Posterior cingulate gyrus (tissue), 11 donors: ENCODE measurements at regions not wholly inside any gene's neighbourhood (a gene's known extent, or its start where the extent isn't known, plus 50 kb on each side); places are given as distances from the start of the nearest gene placed in this dataset.
"Not testable (repeated sequence)": the region's sequence is repeated elsewhere in the genome, so short reads cannot be mapped to it uniquely, and the experiment has no call there.

Experiments
- DNase-seq, 10 donors: peaks; one replicate each; pipeline versions ENCODE4 v3.0.0 to v3.0.0-alpha.2; 2020 to 2021; ENCODE audit warnings: mixed read lengths in 3 of 10
- intact Hi-C: fragments of 100-400 bp; cut with DNase I; formaldehyde crosslinking; loops from one replicate; pipeline ENCODE4 v1.15.1; 2023

- intact Hi-C loops, result no loop called here
- DNase-seq, result no peak
Observed at GRCh38 chr17:53516636-53517035, 306.1 kb upstream of the KIF2B start.

- intact Hi-C loops, result no loop called here
- DNase-seq, result no peak
Observed at GRCh38 chr17:53499277-53499676, 323.4 kb upstream of the KIF2B start.

GRCh38 chr17:53496356-53496755 is 326.4 kb upstream of the KIF2B start:
- no peak for DNase-seq
- intact Hi-C loops, result no loop called here

GRCh38 chr17:53492532-53492931 is 330.2 kb upstream of the KIF2B start:
- intact Hi-C loops, result no loop called here
- DNase-seq, result no peak

GRCh38 chr17:53490447-53490968 is 332.2 kb upstream of the KIF2B start:
- no peak for DNase-seq
- intact Hi-C loops, result no loop called here

GRCh38 chr17:53483704-53484103 is 339.0 kb upstream of the KIF2B start:
- DNase-seq, result no peak
- intact Hi-C loops, result no loop called here

GRCh38 chr17:53475002-53475401 is 347.7 kb upstream of the KIF2B start:
- intact Hi-C loops, result no loop called here

GRCh38 chr17:53472586-53472985 is 350.1 kb upstream of the KIF2B start:
- DNase-seq, result no peak
- intact Hi-C loops, result no loop called here

More at GRCh38 chr17:53475002-53475401, 347.7 kb upstream of the KIF2B start:
- no peak for DNase-seq

- intact Hi-C loops, result no loop called here
- DNase-seq, result no peak
Observed at GRCh38 chr17:53471514-53471913, 351.2 kb upstream of the KIF2B start.

GRCh38 chr17:53470626-53471025 is 352.1 kb upstream of the KIF2B start:
- intact Hi-C loops, result no loop called here

GRCh38 chr17:53466733-53467132 is 356.0 kb upstream of the KIF2B start:
- intact Hi-C loops, result no loop called here

More at GRCh38 chr17:53470626-53471025, 352.1 kb upstream of the KIF2B start:
- DNase-seq, result no peak

GRCh38 chr17:53464396-53464795 is 358.3 kb upstream of the KIF2B start:
- intact Hi-C loops, DNase-seq: not testable (repeated sequence)

More at GRCh38 chr17:53466733-53467132, 356.0 kb upstream of the KIF2B start:
- DNase-seq, result no peak

- no peak for DNase-seq
- intact Hi-C loops, result no loop called here
Observed at GRCh38 chr17:53463363-53463762, 359.4 kb upstream of the KIF2B start.

GRCh38 chr17:53462393-53462811 is 360.3 kb upstream of the KIF2B start:
- no peak for DNase-seq

GRCh38 chr17:53455943-53456342 is 366.8 kb upstream of the KIF2B start:
- intact Hi-C loops, result not testable (repeated sequence)

More at GRCh38 chr17:53462393-53462811, 360.3 kb upstream of the KIF2B start:
- intact Hi-C loops, result no loop called here

GRCh38 chr17:53454337-53454736 is 368.4 kb upstream of the KIF2B start:
- intact Hi-C loops, result no loop called here
- DNase-seq, result no peak

More at GRCh38 chr17:53455943-53456342, 366.8 kb upstream of the KIF2B start:
- DNase-seq, result not testable (repeated sequence)

GRCh38 chr17:53449324-53449723 is 373.4 kb upstream of the KIF2B start:
- intact Hi-C loops, result no loop called here

GRCh38 chr17:53428913-53429312 is 393.8 kb upstream of the KIF2B start:
- DNase-seq, result no peak
- intact Hi-C loops, result no loop called here

More at GRCh38 chr17:53449324-53449723, 373.4 kb upstream of the KIF2B start:
- no peak for DNase-seq

- intact Hi-C loops, result no loop called here
- no peak for DNase-seq
Observed at GRCh38 chr17:53426505-53426904, 396.2 kb upstream of the KIF2B start.

GRCh38 chr17:53420035-53420641 is 402.6 kb upstream of the KIF2B start:
- intact Hi-C loops, result no loop called here
- no peak for DNase-seq

GRCh38 chr17:53409588-53409987 is 413.1 kb upstream of the KIF2B start:
- no peak for DNase-seq
- intact Hi-C loops, result no loop called here

GRCh38 chr17:53406907-53407306 is 415.8 kb upstream of the KIF2B start:
- no peak for DNase-seq
- intact Hi-C loops, result no loop called here
